GM12891 (cell line): ENCODE measurements at regions not wholly inside any gene's neighbourhood (a gene's known extent, or its start where the extent isn't known, plus 50 kb on each side); places are given as distances from the start of the nearest gene placed in this dataset.
"Not testable (repeated sequence)": the region's sequence is repeated elsewhere in the genome, so short reads cannot be mapped to it uniquely, and the experiment has no call there.

ENCODE experiments used
- DNase-seq: peaks from one replicate; pipeline ENCODE4 v3.0.0; 2011; ENCODE audit warnings: low spot score; ENCODE audit not compliant: insufficient read length
- FAIRE-seq: peaks from 2 replicates; lab custom pipeline; 2011; peaks lifted over from hg19 to GRCh38; lab: Jason Lieb, UNC
- PAX5 ChIP-seq: IDR thresholded peaks from 2 replicates; pipeline ENCODE4 v1.6.1; 2011; ENCODE audit warnings: low read length, moderate library complexity, mild to moderate bottlenecking; ENCODE audit not compliant: insufficient read depth, severe bottlenecking
- POLR2A ChIP-seq: IDR thresholded peaks from 2 replicates; pipeline ENCODE4 v1.6.1; 2011; ENCODE audit warnings: low read depth, low read length, control low read depth
- POLR2AphosphoS5 ChIP-seq: IDR thresholded peaks from 2 replicates; pipeline ENCODE4 v1.6.1; 2011; ENCODE audit warnings: low read depth, low read length, control low read depth
- POU2F2 ChIP-seq: IDR thresholded peaks from 2 replicates; pipeline ENCODE4 v1.6.1; 2011; ENCODE audit warnings: low read depth, mild to moderate bottlenecking, control low read depth, low read length, moderate library complexity
- SPI1 ChIP-seq: IDR thresholded peaks from 2 replicates; pipeline ENCODE4 v1.6.1; 2011; ENCODE audit warnings: low read depth, low read length, control low read depth
- TAF1 ChIP-seq: IDR thresholded peaks from 2 replicates; pipeline ENCODE4 v1.6.1; 2011; ENCODE audit warnings: low read depth, low read length, control low read depth

DNA sequence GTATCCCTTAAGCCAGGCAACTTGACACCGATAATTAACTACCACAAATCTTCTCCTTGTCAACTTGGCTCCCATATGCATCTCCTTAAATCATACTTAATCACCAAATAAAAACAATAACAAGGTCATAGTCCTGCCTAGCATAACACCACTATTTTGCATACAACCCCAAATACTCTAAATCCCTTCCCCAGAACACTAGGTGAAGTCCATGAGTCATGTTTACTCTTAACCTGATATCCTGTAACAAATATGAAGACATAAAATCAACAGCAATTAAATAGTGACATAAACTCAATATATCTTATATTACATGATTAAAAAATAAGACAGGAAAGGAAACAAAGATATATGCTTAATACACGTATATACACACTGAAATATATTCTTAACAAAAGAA is 362.0 kb downstream of the ETV1 start:
- TF ChIP-seq POLR2AphosphoS5 = no peak
- TF ChIP-seq POLR2A = no peak
- TF ChIP-seq POU2F2 = no peak
- no peak for TF ChIP-seq SPI1
- no peak for TF ChIP-seq TAF1
- no peak for TF ChIP-seq PAX5
- no peak for DNase-seq
- no peak for FAIRE-seq

DNA sequence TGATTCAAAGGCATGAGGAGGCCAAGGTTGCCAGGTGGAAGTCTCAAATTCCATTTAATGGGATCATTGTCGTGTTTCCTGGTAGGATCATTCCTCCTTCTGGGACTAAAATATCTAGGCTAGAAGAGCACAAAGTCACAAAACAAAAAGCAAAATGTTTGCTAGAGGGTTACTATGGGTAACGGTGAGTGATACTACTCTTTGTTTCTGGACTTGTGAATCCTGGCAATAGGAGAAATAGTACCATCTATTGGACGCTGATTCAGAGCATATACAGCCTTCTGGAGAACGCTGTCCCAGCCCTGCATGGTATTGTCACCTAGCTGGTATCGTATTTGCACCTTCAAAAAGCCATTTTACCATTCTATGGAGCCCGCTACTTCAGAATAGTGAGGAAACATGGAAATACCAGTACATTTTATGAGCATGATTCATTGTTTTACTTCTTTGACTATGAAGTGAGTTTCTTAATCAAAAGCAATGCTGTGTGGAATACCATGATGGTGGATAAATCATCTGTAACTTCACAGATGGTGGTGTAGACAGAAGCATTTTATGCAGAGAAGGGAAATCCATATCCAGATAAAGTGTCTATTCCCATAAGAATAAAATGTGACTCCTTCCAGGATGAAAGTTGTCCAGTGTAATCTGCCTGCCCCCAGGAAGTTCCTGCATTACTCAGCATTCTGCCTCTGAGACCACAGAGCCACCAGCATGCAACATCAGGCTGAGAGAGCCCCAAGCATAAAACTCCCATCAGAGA is 361.0 kb downstream of the ETV1 start:
- no peak for DNase-seq
- TF ChIP-seq PAX5 (no peak), POLR2AphosphoS5 (no peak), TAF1 (no peak), POLR2A (no peak), SPI1 (no peak), POU2F2 (no peak)
- no peak for FAIRE-seq

DNA sequence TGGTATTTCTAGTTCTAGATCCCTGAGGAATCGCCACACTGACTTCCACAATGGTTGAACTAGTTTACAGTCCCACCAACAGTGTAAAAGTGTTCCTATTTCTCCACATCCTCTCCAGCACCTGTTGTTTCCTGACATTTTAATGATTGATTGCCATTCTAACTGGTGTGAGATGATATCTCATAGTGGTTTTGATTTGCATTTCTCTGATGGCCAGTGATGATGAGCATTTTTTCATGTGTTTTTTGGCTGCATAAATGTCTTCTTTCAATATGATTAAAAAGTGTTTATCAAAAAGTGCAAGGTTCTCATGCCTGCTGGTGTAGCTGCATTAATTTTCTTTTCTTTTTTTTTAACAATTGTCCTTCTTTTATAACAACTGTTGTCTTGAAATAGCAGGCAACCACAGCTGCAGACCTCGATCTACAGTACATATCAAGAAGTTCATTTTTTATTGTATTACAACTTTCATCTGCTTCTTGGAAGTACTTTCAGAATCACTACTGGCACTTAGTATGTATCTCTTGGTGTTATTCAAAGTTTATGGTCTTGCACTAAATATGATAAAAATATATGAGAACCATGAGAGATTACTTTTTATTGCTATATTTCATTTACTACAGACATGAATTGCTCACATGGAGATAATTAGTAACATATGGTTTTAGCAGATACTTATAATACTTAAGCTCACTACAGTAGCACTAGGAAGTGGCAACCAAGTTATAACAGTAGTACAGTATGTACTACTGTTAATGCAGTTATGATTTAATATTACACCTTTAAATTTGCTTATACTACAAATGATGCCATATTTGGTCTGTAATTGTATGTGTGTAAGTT is 358.0 kb downstream of the ETV1 start:
- DNase-seq, FAIRE-seq: not testable (repeated sequence)

DNA sequence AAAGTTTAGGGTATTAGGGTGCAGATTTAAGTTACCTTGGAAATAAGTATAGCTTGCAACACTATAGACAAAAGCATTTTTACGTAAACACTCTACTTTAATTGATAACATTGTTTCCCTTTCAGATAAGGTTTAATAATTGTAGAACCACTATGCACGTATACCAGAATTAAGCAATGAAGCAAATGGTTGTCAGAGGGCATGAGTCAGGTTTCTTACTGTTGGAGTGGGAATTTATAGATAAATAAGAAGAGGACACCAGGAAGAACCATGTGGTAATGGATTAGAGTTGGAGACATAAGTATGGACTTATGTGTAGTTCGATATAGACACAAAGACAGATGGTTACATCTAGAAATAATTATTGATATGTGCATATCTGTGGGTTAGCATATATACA is 355.6 kb downstream of the ETV1 start:
- no peak for FAIRE-seq

DNA sequence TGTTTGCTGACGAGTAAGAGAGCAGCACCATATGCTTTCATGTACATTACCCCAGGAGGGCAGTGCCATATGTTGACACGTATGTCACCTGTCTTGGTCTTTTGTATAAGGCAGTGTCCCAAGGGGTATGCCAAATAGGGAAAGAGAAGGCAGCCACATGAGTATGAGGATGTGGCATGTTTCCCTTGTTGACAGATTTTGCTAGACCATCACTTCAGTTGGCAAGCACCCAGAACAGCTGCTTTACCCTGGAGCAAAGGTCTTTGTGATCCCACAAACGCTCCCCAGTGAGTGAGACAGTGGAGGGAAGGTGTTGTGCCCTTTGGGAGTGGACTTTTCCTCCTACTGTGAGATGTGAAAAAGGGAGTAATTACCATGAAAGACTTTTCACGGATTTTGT is 350.1 kb downstream of the ETV1 start:
- no peak for FAIRE-seq
- no peak for DNase-seq
- TF ChIP-seq PAX5 (no peak), TAF1 (no peak), POU2F2 (no peak), SPI1 (no peak), POLR2A (no peak), POLR2AphosphoS5 (no peak)

More for the DNA sequence above, 355.6 kb downstream of the ETV1 start:
- TF ChIP-seq TAF1 = no peak
- TF ChIP-seq POLR2A = no peak
- TF ChIP-seq PAX5 = no peak
- TF ChIP-seq POU2F2 = no peak
- TF ChIP-seq SPI1 = no peak
- no peak for TF ChIP-seq POLR2AphosphoS5
- no peak for DNase-seq

DNA sequence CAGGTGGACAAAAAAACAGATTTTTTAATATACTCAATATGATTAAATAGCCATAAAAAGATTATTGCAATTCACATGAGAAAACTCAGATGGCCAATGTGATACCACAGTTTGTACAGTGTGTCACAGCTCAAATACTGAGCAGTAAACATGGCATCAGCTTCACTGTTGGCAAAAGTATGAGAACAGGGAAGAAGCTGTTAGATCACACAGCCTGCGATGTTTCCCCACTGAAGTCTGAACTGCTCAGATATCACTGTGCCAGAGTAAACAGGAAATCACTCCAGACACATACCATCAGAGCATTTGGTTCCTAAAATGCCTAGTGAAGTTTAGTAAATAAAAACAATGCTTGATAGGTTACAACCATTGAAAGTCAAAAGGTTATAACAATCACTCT is 347.8 kb downstream of the ETV1 start:
- no peak for FAIRE-seq
- no peak for DNase-seq
- TF ChIP-seq POLR2A (no peak), SPI1 (no peak), POLR2AphosphoS5 (no peak), TAF1 (no peak), PAX5 (no peak), POU2F2 (no peak)

DNA sequence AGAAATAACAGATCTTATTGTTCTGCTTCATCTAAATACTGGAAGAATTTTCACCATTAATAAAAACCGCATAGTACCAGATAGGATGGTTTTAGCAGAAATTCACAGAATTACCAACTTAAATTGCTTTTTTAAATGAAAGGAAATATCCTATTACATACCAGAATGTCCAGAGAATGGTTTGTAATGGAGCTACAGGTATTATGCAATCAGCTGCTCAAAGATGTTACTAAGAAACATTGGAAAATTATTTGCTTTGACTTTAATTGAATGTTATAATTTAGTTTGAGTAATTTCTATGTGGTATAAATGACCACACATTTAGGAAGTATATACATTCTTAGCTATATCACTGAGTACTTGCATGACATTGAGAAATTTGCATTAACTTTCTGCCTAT is 338.3 kb downstream of the ETV1 start:
- DNase-seq (no peak), FAIRE-seq (no peak)
- TF ChIP-seq TAF1 (no peak), SPI1 (no peak), POLR2A (no peak), POU2F2 (no peak), PAX5 (no peak), POLR2AphosphoS5 (no peak)

DNA sequence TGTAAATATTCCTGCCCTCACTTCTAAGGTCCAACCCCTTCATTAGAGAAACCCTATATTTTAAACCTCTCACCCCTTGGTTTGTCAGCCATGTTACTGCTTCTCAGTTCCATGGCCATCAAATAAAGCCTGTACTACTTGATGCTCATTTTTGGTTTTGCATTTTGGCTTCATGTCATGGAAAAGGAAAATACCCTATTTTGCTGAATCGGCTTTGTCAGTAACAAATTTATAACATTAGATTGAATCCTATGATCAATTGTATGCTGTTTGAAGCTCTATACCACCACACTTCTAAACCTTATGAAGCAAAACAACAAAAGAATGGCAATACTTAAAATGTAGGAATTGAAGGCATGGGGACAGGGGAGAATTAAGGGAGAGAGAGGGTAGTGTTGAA is 333.1 kb downstream of the ETV1 start:
- DNase-seq (no peak), FAIRE-seq (no peak)
- no peak for TF ChIP-seq POLR2A
- no peak for TF ChIP-seq TAF1

DNA sequence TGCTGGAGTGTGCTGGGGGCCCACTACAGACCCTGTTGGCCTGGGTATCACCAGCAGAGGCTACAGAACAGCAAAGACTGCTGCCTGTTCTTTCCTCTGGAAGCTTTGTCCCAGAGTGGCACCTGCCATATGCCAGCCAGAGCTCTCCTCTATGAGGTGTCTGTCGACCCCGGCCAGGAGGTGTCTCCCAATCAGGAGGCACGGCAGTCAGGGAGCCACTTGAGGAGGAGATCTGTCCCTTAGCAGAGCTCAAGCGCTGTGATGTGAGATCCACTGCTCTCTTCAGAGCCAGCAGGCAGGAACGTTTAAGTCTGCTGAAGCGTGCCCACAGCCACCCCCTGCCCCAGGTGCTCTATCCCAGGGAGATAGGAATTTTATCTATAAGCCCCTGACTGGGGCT is 316.2 kb downstream of the ETV1 start:
- FAIRE-seq (no peak), DNase-seq (no peak)
- no peak for TF ChIP-seq POU2F2

DNA sequence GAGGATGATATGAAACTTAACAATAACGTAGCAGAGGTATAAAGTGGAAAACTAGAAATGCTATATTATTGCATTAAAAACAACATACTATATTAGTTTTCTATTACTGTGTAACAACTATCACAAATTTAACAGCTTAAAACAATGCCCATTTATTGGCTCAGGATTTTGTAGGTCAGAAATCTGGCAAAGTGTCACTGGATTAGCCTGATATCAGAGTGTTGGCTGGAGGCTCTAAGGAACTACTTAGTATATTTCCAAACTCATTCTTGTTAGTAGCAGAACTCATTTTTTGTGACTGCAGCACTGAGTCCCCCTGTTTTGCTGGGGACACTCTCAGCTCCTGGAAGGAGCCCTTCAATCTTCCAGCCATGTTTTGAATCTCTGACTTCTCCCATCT is 306.8 kb downstream of the ETV1 start:
- no peak for TF ChIP-seq TAF1
- no peak for TF ChIP-seq PAX5
- DNase-seq (no peak), FAIRE-seq (no peak)

DNA sequence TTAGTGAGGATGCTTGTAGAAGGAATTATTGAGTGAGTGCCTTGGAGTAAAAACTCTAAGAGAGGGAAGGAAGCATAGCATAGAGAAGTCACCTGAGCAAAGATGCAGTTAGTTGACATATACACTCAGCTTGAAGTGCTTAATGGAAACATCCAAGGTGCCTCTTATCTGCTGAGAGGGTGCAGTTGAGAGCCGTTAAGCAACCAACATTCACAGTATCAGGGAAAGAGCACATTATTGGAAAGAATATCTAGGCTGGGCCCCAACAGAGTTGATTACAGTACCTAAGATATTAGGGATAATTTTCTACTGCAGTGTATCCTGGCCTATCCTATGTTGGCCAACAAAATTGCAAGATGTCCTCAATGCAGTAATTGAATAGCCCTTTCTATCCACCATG is 302.0 kb downstream of the ETV1 start:
- FAIRE-seq (no peak), DNase-seq (no peak)
- TF ChIP-seq SPI1 = no peak
- no peak for TF ChIP-seq POLR2AphosphoS5
- TF ChIP-seq TAF1 = no peak
- no peak for TF ChIP-seq POU2F2
- no peak for TF ChIP-seq PAX5
- no peak for TF ChIP-seq POLR2A

DNA sequence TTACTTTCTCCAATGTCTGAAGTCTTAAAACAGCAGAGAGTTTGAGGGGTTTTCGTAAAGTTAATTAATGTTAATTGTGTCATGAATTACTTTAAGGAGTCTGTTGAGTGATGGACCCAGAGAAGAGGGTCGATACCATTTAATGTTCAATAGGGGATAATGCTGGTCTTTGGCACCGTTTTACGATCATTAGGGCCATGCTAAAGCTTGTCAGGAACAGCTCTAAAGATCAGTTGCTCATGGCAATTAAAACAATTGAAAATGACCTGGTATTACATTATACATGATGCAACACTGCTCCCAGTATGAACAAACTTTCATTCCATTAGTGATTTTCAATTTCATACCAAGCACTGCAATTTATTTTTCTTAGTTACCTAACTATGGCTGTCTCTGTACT is 296.9 kb downstream of the ETV1 start:
- no peak for FAIRE-seq
- no peak for DNase-seq
- no peak for TF ChIP-seq SPI1
- TF ChIP-seq PAX5 = no peak
- no peak for TF ChIP-seq TAF1
- TF ChIP-seq POLR2A = no peak
- no peak for TF ChIP-seq POLR2AphosphoS5
- TF ChIP-seq POU2F2 = no peak
